ENCODE measurements at regions not wholly inside any gene's neighbourhood (a gene's known extent, or its start where the extent isn't known, plus 50 kb on each side); places are given as distances from the start of the nearest gene placed in this dataset.

DNA sequence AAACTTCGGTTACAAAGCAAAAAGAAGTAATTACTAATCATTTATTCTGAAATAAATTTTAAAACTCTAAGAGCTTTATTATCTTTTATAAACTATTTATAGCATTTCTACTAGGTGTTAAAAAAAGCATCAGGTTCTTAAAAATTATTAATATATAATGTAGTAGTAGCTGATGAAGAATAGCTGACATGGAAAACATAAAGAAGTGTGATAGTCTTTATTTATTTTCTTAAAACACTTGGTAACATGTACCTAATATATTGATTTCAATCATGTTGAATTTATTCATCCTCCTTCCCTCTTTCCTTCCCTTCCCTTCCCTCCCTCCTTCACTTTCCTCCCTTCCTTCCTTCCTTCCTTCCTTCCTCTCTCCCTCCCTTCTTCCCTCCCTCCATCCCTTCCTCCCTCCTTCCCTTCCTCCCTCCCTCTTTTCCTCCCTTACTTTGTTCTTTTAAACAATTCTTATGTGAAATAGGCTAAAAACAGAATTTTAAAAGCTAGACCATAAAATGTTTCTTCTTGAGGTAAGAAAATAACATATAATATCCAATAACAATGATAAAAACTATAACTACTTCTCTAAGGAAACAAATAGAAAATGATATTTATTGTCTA lies 913.9 kb upstream of the MAP3K7 start:
- no peak overlapping the region for H3K27ac ChIP-seq
- no peak overlapping the region for H3K4me3 ChIP-seq
- no peak for DNase-seq (ENCODE audit: low spot score in 2 of 2)
- no peaks in the 10 kb centered on the region for H3K36me3 ChIP-seq
- TF ChIP-seq, protein P1, sequence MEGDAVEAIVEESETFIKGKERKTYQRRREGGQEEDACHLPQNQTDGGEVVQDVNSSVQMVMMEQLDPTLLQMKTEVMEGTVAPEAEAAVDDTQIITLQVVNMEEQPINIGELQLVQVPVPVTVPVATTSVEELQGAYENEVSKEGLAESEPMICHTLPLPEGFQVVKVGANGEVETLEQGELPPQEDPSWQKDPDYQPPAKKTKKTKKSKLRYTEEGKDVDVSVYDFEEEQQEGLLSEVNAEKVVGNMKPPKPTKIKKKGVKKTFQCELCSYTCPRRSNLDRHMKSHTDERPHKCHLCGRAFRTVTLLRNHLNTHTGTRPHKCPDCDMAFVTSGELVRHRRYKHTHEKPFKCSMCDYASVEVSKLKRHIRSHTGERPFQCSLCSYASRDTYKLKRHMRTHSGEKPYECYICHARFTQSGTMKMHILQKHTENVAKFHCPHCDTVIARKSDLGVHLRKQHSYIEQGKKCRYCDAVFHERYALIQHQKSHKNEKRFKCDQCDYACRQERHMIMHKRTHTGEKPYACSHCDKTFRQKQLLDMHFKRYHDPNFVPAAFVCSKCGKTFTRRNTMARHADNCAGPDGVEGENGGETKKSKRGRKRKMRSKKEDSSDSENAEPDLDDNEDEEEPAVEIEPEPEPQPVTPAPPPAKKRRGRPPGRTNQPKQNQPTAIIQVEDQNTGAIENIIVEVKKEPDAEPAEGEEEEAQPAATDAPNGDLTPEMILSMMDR (IDR thresholded peaks at IDR 0.05): no peak
- TF ChIP-seq POLR2AphosphoS5 (IDR thresholded peaks at IDR 0.05): no peak
- no peak for TF ChIP-seq POLR2A (IDR thresholded peaks at IDR 0.05)
- no peaks in the 10 kb centered on the region for H3K4me1 ChIP-seq
- no peaks in the 10 kb centered on the region for H3K27me3 ChIP-seq
- intact Hi-C loops (cut with DNase I; ENCODE audit: low total_unique reads): no loop called here
- no peaks in the 10 kb centered on the region for H3K9me3 ChIP-seq

DNA sequence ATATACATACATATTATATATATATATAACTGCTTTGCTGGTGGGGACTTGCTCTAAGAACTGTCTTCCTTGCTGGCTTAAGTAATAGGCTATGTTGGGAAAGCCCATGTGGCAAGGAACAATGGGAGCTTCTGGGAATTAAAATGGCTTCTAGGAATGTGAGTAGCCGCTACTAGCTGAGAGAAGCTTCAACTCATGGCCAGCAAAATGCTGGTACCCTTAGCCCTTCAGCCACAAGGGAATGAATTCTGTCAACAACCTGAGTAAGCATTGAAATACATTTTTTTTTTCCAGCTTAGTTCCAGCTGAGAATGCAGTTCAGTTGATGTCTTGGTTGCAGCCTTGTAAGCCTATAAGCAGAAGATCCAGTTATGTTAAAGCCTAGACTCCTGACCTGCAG lies 911.7 kb upstream of the MAP3K7 start:
- Histone ChIP-seq H3K4me1 (no peaks in the 10 kb centered on the region), H3K9me3 (no peaks in the 10 kb centered on the region), H3K27ac (no peak overlapping the region), H3K4me3 (no peak overlapping the region), H3K27me3 (no peaks in the 10 kb centered on the region), H3K36me3 (no peaks in the 10 kb centered on the region)
- DNase-seq (ENCODE audit: low spot score in 2 of 2): no peak
- no peak for TF ChIP-seq POLR2AphosphoS5 (IDR thresholded peaks at IDR 0.05)
- no peak for TF ChIP-seq POLR2A (IDR thresholded peaks at IDR 0.05)
- TF ChIP-seq, protein P1 (IDR thresholded peaks at IDR 0.05): no peak
- intact Hi-C loops (cut with DNase I; ENCODE audit: low total_unique reads): no loop called here

DNA sequence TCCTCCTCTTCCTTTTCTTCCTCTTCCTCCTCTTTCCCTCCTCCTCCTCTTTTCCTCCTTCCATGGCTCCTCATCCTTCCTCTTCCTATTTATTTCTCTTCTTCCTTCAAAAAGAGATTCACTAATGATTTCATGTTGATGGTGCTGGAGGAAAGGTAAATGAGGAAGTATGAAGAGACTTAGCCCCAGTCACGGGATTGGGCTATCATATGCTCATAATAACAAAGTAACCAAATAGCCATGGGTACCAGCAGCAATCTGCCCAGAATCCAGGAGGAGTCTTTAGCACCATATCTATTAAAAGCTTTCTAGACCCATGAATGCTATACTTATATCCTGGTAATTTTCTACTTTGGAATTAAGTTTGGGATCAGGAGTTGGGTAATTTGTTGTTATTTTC lies 910.9 kb upstream of the MAP3K7 start:
- TF ChIP-seq, protein P1 (IDR thresholded peaks at IDR 0.05): no peak
- TF ChIP-seq POLR2AphosphoS5 (IDR thresholded peaks at IDR 0.05) (no peak), POLR2A (IDR thresholded peaks at IDR 0.05) (no peak)
- DNase-seq (ENCODE audit: low spot score in 2 of 2): no peak
- H3K27ac ChIP-seq: no peak overlapping the region
- H3K9me3 ChIP-seq: no peaks in the 10 kb centered on the region
- H3K27me3 ChIP-seq: no peaks in the 10 kb centered on the region
- no peaks in the 10 kb centered on the region for H3K36me3 ChIP-seq
- H3K4me3 ChIP-seq: no peak overlapping the region
- intact Hi-C loops (cut with DNase I; ENCODE audit: low total_unique reads): no loop called here
- H3K4me1 ChIP-seq: no peaks in the 10 kb centered on the region

DNA sequence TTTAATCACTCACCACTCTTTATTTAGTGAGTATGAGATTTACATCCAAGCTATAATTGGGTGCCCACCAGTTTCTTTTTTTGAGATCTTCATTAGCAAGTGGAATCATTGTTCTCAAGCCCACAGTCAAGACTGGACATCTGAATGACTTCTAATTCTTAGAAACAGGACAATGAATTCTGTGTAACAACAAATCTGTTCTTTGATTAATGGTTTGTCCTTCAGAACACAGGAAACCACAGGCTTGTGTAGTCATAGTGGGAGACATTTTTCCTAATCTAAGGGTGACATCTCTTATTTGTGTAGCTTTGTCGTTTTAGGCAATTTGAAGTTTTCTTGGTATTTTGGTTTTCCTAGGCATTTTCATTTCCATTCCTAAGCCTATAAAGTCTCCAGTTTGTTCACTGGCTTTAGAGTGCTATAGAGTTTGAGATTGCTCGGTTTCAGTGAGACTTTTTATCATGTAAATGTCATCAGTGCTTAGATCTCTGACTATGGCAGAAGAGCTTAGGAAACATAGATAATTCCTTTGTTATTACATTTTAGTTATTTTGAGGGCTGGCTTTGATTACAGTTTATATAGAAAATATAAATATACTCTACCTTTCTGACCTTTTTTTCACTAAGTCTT lies 903.9 kb upstream of the MAP3K7 start:
- intact Hi-C loops (cut with DNase I; ENCODE audit: low total_unique reads): loop anchor here (5.0 kb wide), 1 partner anchor 282 kb away; no protein-coding TSS in a partner anchor
- H3K4me1 ChIP-seq: no peaks in the 10 kb centered on the region
- TF ChIP-seq, protein P1 (IDR thresholded peaks at IDR 0.05): no peak
- TF ChIP-seq POLR2A (IDR thresholded peaks at IDR 0.05) (no peak), POLR2AphosphoS5 (IDR thresholded peaks at IDR 0.05) (no peak)

DNA sequence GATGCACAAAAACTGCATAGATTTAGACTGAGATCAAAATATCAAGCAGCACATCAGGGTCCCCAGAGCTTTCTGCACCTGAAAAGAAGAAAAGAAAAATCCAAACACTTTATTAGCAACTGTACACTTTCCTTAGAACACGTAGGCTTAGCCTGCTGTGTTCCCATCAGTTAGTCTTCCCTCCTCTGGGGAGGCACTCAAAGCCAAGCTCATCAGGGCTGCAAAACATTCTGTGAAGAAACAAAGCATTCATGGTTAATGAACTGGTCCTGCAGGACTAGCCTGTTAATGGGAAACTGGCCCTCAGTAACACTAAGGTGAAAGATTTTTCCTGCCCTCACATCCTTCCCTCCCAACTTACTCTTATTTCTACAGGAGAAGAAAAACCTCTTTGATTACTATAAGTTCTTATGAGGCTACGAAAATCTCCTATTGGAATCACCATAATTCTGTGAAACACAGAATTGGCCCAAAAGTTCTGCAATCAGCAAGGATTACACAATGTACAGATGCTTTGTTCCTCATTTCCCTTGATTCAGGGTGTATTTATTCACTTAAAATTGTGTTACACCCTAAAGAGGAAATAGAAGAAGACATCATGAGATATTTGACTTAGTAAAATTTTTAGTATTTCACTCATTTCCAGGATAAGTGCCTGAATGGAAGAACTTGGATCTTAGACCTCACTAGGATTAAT lies 901.0 kb upstream of the MAP3K7 start:
- DNase-seq (ENCODE audit: low spot score in 2 of 2): no peak
- Histone ChIP-seq H3K27me3 (no peaks in the 10 kb centered on the region), H3K36me3 (no peaks in the 10 kb centered on the region), H3K9me3 (no peaks in the 10 kb centered on the region), H3K4me1 (no peaks in the 10 kb centered on the region), H3K4me3 (no peak overlapping the region), H3K27ac (no peak overlapping the region)
- no peak for TF ChIP-seq POLR2AphosphoS5 (IDR thresholded peaks at IDR 0.05)
- TF ChIP-seq, protein P1 (IDR thresholded peaks at IDR 0.05): no peak
- no peak for TF ChIP-seq POLR2A (IDR thresholded peaks at IDR 0.05)
- intact Hi-C loops (cut with DNase I; ENCODE audit: low total_unique reads): no loop called here

More for the DNA sequence above, 903.9 kb upstream of the MAP3K7 start:
- no peak overlapping the region for H3K27ac ChIP-seq
- H3K4me3 ChIP-seq: no peak overlapping the region
- H3K9me3 ChIP-seq: no peaks in the 10 kb centered on the region
- no peaks in the 10 kb centered on the region for H3K27me3 ChIP-seq
- H3K36me3 ChIP-seq: no peaks in the 10 kb centered on the region
- DNase-seq (ENCODE audit: low spot score in 2 of 2): no peak

All from breast epithelium (tissue), 4 donors.